ENCODE measurements at regions not wholly inside any gene's neighbourhood (a gene's known extent, or its start where the extent isn't known, plus 50 kb on each side); places are given as distances from the start of the nearest gene placed in this dataset.

- H3K36me3 ChIP-seq (ENCODE audit: control insufficient read depth in 2 of 2, insufficient read depth in 2 of 2, low read length in 1 of 2), result no peaks in the 10 kb centered on the region
- no peaks in the 10 kb centered on the region for H3K79me2 ChIP-seq (ENCODE audit: control insufficient read depth, insufficient read depth, low read length)
- BruUV-seq (replicated peaks), result no TSS peak
- no peak overlapping the region for H3K4me3 ChIP-seq
- no peak overlapping the region for H3K9ac ChIP-seq (ENCODE audit: control insufficient read depth, insufficient read depth, low read length)
- no peaks in the 10 kb centered on the region for H4K20me1 ChIP-seq (ENCODE audit: control insufficient read depth, insufficient read depth)
- ATAC-seq (no peak), FAIRE-seq (no peak), DNase-seq (ENCODE audit: low read depth, low spot score) (no peak)
- ChIA-PET SMC1A (ENCODE audit: uncharacterized antibody, unreplicated experiment) (no interaction called here), CTCF (no interaction called here), POLR2A (no interaction called here), RAD21 (ENCODE audit: unreplicated experiment) (interaction anchor here (0.9 kb wide), 1 partner anchor 154 kb away, joined by 3 read pairs; no protein-coding TSS in a partner anchor)
- no peaks in the 10 kb centered on the region for H3K9me3 ChIP-seq (replicated peaks; ENCODE audit: control insufficient read depth, insufficient read depth, low read length)
- intact Hi-C loops (cut with micrococcal nuclease; ENCODE audit: unreplicated experiment) (no loop called here), in situ Hi-C loops (cut with MboI) (no loop called here)
- no peak overlapping the region for H3K27ac ChIP-seq (ENCODE audit: control insufficient read depth, insufficient read depth)
- H3K27me3 ChIP-seq (replicated peaks in 1 of 2; ENCODE audit: control insufficient read depth in 2 of 2, insufficient read depth in 2 of 2, low read length in 1 of 2), result no peaks in the 10 kb centered on the region; a peak in 1 of 4 replicates
- no peaks in the 10 kb centered on the region for H3K4me1 ChIP-seq (ENCODE audit: control insufficient read depth, insufficient read depth, low read length)
- TF ChIP-seq, protein P1, sequence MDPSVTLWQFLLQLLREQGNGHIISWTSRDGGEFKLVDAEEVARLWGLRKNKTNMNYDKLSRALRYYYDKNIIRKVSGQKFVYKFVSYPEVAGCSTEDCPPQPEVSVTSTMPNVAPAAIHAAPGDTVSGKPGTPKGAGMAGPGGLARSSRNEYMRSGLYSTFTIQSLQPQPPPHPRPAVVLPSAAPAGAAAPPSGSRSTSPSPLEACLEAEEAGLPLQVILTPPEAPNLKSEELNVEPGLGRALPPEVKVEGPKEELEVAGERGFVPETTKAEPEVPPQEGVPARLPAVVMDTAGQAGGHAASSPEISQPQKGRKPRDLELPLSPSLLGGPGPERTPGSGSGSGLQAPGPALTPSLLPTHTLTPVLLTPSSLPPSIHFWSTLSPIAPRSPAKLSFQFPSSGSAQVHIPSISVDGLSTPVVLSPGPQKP (IDR thresholded peaks at IDR 0.05; ENCODE audit: low read depth, low read length), result no peak
- no peak for TF ChIP-seq JUNB (IDR thresholded peaks at IDR 0.05)
- no peak for TF ChIP-seq RFX5 (IDR thresholded peaks at IDR 0.05; ENCODE audit: low read depth, low read length)
- TF ChIP-seq IKZF1 (conservative IDR thresholded peaks at IDR 0.05), result no peak
- TF ChIP-seq STAT3 (IDR thresholded peaks at IDR 0.05; ENCODE audit: low read depth, low read length), result no peak
- no peak for TF ChIP-seq CEBPB (IDR thresholded peaks at IDR 0.05; ENCODE audit: borderline replicate concordance in 1 of 2, low read depth in 2 of 2, low read length in 2 of 2)
- no peak for TF ChIP-seq ZNF207 (IDR thresholded peaks at IDR 0.05; ENCODE audit: borderline replicate concordance)
- no peak for TF ChIP-seq NFYB (IDR thresholded peaks at IDR 0.05; ENCODE audit: insufficient read depth, low read depth, low read length)
- TF ChIP-seq SUPT20H (IDR thresholded peaks at IDR 0.05; ENCODE audit: borderline replicate concordance, control insufficient read depth, low read depth, low read length), result no peak
- no peak for TF ChIP-seq SPI1 (IDR thresholded peaks at IDR 0.05; ENCODE audit: borderline replicate concordance, insufficient read depth, low read depth, low read length)
- TF ChIP-seq TAF1 (IDR thresholded peaks at IDR 0.05; ENCODE audit: borderline replicate concordance, low read depth, low read length), result no peak
- TF ChIP-seq IRF5 (IDR thresholded peaks at IDR 0.05; ENCODE audit: borderline replicate concordance), result no peak
- WGBS (ENCODE audit: insufficient coverage, insufficient replicate concordance, low lambda C conversion rate, missing lambda C conversion rate), result 38% methylated on average over 2 of the region's 2 CpGs
- H2AFZ ChIP-seq (ENCODE audit: control insufficient read depth, low read depth, low read length), result no peak overlapping the region
- no peak overlapping the region for H3K4me2 ChIP-seq (ENCODE audit: control insufficient read depth, insufficient read depth)
These were observed 158.9 kb downstream of the TTC32 start for GRCh38 chr2:19742872-19743271.

All from GM12878 (cell line).